Renal cortical epithelial cell (primary cell): ENCODE measurements at regions not wholly inside any gene's neighbourhood (a gene's known extent, or its start where the extent isn't known, plus 50 kb on each side); places are given as distances from the start of the nearest gene placed in this dataset.
"Not testable (repeated sequence)": the region's sequence is repeated elsewhere in the genome, so short reads cannot be mapped to it uniquely, and the experiment has no call there.

ENCODE experiments used
- DNase-seq: peaks from one replicate; pipeline ENCODE4 v3.0.0-alpha.2; 2011; ENCODE audit warnings: low read depth

GRCh38 chr6:139728876-139729427 lies 354.5 kb upstream of the CITED2 start:
- no peak for DNase-seq

GRCh38 chr6:139726272-139726671 lies 351.8 kb upstream of the CITED2 start:
- DNase-seq, result not testable (repeated sequence)

GRCh38 chr6:139722530-139722929 lies 348.1 kb upstream of the CITED2 start:
- peak; percentile 62 for DNase-seq

- no peak for DNase-seq
These were observed 347.5 kb upstream of the CITED2 start for GRCh38 chr6:139721954-139722353.

- DNase-seq, result peak; percentile 80
These were observed 339.6 kb upstream of the CITED2 start for GRCh38 chr6:139713900-139714506.

GRCh38 chr6:139713424-139713823 lies 339.0 kb upstream of the CITED2 start:
- peak; percentile 29 for DNase-seq

- no peak for DNase-seq
These were observed 338.4 kb upstream of the CITED2 start for GRCh38 chr6:139712830-139713229.

- peak; percentile 37 for DNase-seq
These were observed 337.5 kb upstream of the CITED2 start for GRCh38 chr6:139711804-139712585.

GRCh38 chr6:139710556-139710955 lies 336.1 kb upstream of the CITED2 start:
- DNase-seq, result no peak

GRCh38 chr6:139708337-139709199 lies 334.1 kb upstream of the CITED2 start:
- DNase-seq, result peak; percentile 93

GRCh38 chr6:139706912-139707311 lies 332.5 kb upstream of the CITED2 start:
- DNase-seq, result no peak

GRCh38 chr6:139705284-139705683 lies 330.8 kb upstream of the CITED2 start:
- DNase-seq, result no peak

GRCh38 chr6:139703780-139704179 lies 329.3 kb upstream of the CITED2 start:
- DNase-seq, result no peak

- DNase-seq, result no peak
These were observed 328.3 kb upstream of the CITED2 start for GRCh38 chr6:139702706-139703105.

GRCh38 chr6:139701695-139702094 lies 327.2 kb upstream of the CITED2 start:
- no peak for DNase-seq

GRCh38 chr6:139701003-139701402 lies 326.6 kb upstream of the CITED2 start:
- DNase-seq, result no peak

GRCh38 chr6:139699911-139700310 lies 325.5 kb upstream of the CITED2 start:
- no peak for DNase-seq

GRCh38 chr6:139699335-139699734 lies 324.9 kb upstream of the CITED2 start:
- peak; percentile 83 for DNase-seq

GRCh38 chr6:139698526-139699176 lies 324.2 kb upstream of the CITED2 start:
- peak; percentile 98 for DNase-seq

GRCh38 chr6:139697856-139698255 lies 323.4 kb upstream of the CITED2 start:
- DNase-seq, result not testable (repeated sequence)

GRCh38 chr6:139696991-139697390 lies 322.5 kb upstream of the CITED2 start:
- not testable (repeated sequence) for DNase-seq

GRCh38 chr6:139695361-139695760 lies 320.9 kb upstream of the CITED2 start:
- DNase-seq, result no peak
